T-helper 2 cell (primary cell): ENCODE measurements at regions not wholly inside any gene's neighbourhood (a gene's known extent, or its start where the extent isn't known, plus 50 kb on each side); places are given as distances from the start of the nearest gene placed in this dataset.
"Not testable (repeated sequence)": the region's sequence is repeated elsewhere in the genome, so short reads cannot be mapped to it uniquely, and the experiment has no call there.

Experiments
- DNase-seq, 5 experiments: peaks; one replicate each; pipeline versions ENCODE4 v3.0.0 to v3.0.0-alpha.2; 2012 to 2022

DNA sequence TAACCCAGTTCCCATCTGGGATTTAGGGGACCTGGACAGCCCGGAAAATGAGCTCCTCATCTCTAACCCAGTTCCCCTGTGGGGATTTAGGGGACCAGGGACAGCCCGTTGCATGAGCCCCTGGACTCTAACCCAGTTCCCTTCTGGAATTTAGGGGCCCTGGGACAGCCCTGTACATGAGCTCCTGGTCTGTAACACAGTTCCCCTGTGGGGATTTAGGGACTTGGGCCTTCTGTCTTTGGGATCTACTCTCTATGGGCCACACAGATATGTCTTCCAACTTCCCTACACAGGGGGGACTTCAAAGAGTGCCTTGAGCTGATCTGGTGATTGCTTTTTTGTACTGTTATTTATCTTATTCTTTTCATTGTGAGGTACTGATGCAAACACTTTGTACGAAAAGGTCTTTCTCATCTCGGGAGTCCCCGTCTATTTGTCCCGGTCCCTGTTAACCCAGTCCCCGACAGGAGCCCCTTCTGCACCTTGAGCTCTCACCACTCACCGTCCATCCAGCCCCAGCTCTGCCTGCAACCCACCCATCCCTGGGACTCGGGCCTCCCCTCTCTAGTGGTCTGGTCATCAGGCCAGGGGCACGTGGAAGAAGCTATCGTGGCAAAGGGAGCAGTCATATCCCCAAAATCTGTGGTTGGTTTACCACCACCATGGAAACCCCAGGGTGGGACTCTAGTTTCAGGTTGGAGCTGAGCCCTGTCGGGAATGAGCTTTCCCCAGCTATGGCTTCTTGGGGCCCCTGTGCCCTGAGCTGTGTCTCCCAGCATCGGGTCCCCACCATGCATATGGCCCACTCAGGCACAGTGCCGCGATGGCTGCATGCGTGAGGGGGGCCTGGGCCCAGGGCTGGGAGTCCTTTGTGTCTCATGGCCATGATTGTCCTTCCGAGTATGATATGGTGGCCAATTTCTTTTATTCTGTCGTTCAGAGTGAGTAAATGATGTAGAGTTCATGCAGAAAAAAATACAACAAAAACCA lies 270.4 kb upstream of the PLCXD1 start:
- not testable (repeated sequence) for DNase-seq

DNA sequence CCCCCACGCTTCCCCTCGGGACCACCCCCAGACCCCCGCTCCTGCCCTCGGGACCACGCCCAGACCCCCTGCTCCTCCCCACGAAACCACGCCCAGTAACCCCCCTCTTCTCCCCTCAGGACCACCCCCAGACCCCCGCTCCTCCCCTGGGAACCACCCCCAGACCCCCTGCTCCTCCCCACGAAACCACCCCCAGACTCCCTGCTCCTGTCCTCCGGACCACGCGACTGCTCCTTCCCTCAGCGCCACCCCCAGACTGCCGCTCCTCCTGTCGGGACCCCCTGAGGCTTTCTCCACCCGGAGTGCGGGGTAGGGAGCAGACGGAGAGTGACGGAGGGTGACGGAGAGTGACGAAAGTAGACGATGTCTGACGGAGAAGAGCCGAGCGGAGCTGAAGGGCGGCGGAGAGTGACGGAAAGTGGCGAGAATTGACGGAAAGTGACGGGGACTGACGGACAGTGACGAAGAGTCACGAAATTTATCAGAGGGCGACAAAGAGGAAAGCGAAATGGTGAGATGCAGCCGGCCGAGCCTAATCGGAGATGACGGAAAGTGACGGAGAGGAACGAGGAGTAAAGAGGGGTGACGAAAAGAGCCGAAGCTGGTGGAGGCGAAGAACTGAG lies 267.2 kb upstream of the PLCXD1 start:
- DNase-seq, result not testable (repeated sequence)

DNA sequence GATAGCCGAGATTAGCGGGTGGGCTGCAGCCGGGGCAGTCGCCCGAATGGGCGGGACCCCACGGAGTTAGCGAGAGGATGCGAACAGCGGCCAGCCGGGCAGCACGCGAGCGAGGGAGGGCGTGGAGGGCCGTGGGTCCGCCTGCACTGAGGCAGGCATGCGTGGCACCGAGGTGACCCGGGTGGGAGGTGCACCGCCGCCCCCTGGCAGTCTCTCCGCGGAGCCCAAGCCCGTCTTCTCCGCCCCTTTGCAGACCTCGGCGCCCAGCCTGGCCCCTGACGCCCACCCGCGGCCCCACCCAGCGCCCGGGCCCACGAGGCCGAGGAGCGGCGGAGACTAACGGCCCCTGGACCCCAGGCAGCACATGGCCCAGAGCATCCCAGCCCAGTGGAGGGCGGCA lies 266.7 kb upstream of the PLCXD1 start:
- DNase-seq, result not testable (repeated sequence)

DNA sequence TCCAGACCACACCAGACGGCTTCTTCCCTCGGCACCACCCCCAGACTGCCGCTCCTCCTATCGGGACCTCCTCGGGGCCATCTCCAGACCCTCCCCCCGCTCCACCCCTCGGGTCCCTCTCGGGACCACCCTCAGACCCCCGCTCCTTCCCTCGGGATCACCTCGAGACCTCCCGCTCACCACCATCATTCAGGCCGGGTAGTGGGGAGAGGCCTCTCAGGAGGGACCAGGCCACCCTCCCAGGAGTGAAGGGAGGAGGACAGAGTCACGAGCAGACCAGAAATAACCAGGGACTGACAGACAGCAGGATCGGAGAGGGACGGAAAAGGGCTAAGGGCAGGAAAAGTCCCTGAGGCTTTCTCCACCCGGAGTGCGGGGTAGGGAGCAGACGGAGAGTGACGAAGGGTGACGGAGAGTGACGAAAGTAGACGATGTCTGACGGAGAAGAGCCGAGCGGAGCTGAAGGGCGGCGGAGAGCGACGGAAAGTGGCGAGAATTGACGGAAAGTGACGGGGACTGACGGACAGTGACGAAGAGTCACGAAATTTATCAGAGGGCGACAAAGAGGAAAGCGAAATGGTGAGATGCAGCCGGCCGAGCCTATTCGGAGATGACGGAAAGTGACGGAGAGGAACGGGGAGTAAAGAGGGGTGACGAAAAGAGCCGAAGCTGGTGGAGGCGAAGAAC lies 262.3 kb upstream of the PLCXD1 start:
- DNase-seq, result peak in 3 of 5 experiments; percentile 11 to 69 (median 39)

DNA sequence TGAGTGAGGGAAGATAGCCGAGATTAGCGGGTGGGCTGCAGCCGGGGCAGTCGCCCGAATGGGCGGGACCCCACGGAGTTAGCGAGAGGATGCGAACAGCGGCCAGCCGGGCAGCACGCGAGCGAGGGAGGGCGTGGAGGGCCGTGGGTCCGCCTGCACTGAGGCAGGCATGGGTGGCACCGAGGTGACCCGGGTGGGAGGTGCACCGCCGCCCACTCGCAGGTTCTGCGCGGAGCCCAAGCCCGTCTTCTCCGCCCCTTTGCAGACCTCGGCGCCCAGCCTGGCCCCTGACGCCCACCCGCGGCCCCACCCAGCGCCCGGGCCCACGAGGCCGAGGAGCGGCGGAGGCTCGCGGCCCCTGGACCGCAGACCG lies 261.7 kb upstream of the PLCXD1 start:
- peak in 1 of 5 experiments; percentile 10 for DNase-seq

DNA sequence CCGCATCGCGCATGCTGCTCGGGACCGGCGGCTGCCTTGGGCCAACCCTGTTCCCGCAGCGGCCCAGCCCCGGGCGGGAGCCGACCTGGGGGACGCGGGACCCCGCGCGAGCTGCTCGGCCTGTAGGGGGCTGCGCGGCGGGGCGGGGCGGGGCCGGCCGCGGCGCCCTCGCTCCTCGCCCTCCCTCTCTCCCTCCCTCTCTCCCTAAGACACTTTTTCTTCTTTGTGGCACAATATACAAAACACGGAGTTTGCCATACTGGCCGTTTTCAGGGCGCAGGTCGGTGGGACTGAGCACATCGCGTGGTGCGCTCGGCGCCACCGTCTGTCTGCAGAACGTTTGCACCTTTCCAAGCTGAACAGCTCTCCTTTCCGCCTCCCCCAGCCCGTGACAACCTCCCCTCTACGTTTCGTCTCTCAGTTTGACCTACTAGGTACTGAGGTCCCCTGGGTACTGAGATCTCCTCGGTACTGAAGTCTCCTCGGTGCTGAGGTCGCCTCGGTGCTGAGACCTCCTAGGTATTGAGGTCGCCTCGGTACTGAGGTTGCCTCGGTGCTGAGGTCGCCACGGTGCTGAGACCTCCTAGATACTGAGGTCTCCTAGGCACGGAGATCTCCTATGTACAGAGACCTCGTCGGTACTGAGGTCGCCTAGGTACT lies 261.1 kb upstream of the PLCXD1 start:
- DNase-seq, result peak in 2 of 5 experiments; percentile 4 to 8

DNA sequence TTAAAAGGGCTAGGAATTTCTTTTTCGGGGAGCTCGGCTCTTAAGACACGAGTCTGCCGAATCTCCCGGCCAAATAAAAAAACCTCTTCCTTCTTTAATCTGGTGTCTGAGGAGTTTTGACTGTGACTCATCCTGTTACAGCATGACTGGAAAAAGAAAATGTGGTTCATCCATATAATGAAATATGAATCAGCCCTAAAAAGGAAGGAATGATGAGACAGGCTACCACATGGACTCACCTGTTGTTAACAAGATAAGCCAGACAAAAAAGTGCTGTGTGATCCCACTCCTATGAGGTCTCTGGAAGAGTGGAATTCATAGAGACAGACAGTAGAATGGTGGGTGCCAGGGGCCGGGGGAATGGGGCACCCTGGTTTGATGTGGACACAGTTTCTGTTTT lies 257.0 kb upstream of the PLCXD1 start:
- not testable (repeated sequence) for DNase-seq
